Stomach (tissue), 4 donors: ENCODE measurements at regions not wholly inside any gene's neighbourhood (a gene's known extent, or its start where the extent isn't known, plus 50 kb on each side); places are given as distances from the start of the nearest gene placed in this dataset.

Experiments
- EP300 ChIP-seq: sonication (generic); formaldehyde crosslinking; IDR thresholded peaks from one replicate; pipeline ENCODE4 v1.6.1; 2017; ENCODE audit warnings: antibody characterized with exemption
- POLR2AphosphoS5 ChIP-seq, 3 donors: sonication (generic); formaldehyde crosslinking; IDR thresholded peaks; one replicate each; pipeline ENCODE4 v1.6.1; 2016; ENCODE audit warnings: antibody characterized with exemption in 3 of 3
- TF ChIP-seq, protein P1 (sequence below), 7 experiments: fragments of 450-650 bp in 4 of 7; fragments of 200-600 bp in 3 of 7; sonication (generic) in 3 of 7; IDR thresholded peaks; one replicate each; pipeline ENCODE4 v1.5.1; 2016 to 2019; ENCODE audit warnings: antibody characterized with exemption in 7 of 7, control low read depth in 2 of 7, mild to moderate bottlenecking in 1 of 7

DNA sequence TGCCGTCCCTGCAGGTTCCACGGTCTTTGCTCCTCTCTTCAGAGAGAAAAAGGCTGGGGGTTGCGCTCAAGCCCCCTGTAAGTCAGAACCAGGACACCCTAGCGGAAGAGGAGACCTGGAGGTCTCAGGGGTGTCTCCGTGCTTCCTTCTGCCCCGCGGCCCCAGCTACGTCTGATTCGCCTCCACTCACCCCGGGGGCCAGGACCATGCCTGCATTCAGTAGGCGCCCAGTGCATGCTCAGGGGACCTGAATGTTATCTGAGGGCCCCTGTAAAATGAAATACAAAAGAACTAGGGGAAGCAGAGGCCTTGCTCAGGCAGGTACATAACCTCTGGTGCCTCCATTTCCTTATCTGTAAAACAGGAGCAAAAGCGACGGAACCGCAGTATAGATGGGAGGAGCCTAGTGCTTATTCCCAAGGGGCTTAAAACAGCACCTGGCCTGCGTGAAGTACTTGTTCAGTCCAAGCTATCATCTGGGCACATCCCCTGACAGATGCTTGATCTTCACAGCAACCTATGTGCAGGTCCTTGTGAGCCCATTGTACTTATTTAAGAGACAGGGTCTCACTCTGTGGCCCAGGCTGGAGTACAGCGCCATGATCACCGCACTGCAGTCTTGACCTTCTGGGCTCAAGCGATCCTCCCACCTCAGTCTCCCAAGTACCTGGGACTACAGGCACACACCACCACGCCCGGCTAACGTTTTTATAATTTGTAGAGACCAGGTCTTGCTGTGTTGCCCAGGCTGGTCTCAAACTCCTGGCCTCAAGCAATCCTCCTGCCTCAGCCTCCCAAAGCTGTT is 110.3 kb upstream of the NCOR2 start:
- TF ChIP-seq, protein P1, sequence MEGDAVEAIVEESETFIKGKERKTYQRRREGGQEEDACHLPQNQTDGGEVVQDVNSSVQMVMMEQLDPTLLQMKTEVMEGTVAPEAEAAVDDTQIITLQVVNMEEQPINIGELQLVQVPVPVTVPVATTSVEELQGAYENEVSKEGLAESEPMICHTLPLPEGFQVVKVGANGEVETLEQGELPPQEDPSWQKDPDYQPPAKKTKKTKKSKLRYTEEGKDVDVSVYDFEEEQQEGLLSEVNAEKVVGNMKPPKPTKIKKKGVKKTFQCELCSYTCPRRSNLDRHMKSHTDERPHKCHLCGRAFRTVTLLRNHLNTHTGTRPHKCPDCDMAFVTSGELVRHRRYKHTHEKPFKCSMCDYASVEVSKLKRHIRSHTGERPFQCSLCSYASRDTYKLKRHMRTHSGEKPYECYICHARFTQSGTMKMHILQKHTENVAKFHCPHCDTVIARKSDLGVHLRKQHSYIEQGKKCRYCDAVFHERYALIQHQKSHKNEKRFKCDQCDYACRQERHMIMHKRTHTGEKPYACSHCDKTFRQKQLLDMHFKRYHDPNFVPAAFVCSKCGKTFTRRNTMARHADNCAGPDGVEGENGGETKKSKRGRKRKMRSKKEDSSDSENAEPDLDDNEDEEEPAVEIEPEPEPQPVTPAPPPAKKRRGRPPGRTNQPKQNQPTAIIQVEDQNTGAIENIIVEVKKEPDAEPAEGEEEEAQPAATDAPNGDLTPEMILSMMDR (IDR thresholded peaks at IDR 0.05): no peak
- no peak for TF ChIP-seq POLR2AphosphoS5 (IDR thresholded peaks at IDR 0.05)
- TF ChIP-seq EP300: no peak
